ENCODE measurements at regions not wholly inside any gene's neighbourhood (a gene's known extent, or its start where the extent isn't known, plus 50 kb on each side); places are given as distances from the start of the nearest gene placed in this dataset.
"Not testable (repeated sequence)": the region's sequence is repeated elsewhere in the genome, so short reads cannot be mapped to it uniquely, and the experiment has no call there.

- ATAC-seq (no peak), DNase-seq (no peak)
- Histone ChIP-seq H3K36me3 (no peaks in the 10 kb centered on the region), H3K9me3 (no peaks in the 10 kb centered on the region), H3K4me1 (no peaks in the 10 kb centered on the region), H3K4me3 (no peak overlapping the region), H3K27me3 (no peaks in the 10 kb centered on the region), H3K27ac (no peak overlapping the region)
- in situ Hi-C loops (cut with MboI; ENCODE audit: low sequenced_read_pairs in 4 of 4) (no loop called here), intact Hi-C loops (cut with DNase I; ENCODE audit: low total_unique reads) (no loop called here)
- TF ChIP-seq POLR2A (IDR thresholded peaks at IDR 0.05) (no peak), CTCF (IDR thresholded peaks at IDR 0.05 in 4 of 5, conservative IDR thresholded peaks at IDR 0.05 in 1 of 5) (no peak)
These were observed 63.3 kb upstream of the VIPR2 start for GRCh38 chr7:159207951-159208350.

GRCh38 chr7:159207393-159207792 is 62.7 kb upstream of the VIPR2 start:
- H3K4me3 ChIP-seq = no peak overlapping the region
- intact Hi-C loops (cut with DNase I; ENCODE audit: low total_unique reads) = no loop called here
- TF ChIP-seq CTCF (IDR thresholded peaks at IDR 0.05 in 4 of 5, conservative IDR thresholded peaks at IDR 0.05 in 1 of 5) = no peak
- no peak for TF ChIP-seq POLR2A (IDR thresholded peaks at IDR 0.05)
- no peaks in the 10 kb centered on the region for H3K36me3 ChIP-seq
- no peaks in the 10 kb centered on the region for H3K27me3 ChIP-seq
- in situ Hi-C loops (cut with MboI; ENCODE audit: low sequenced_read_pairs in 4 of 4) = no loop called here
- H3K4me1 ChIP-seq = no peaks in the 10 kb centered on the region
- ATAC-seq = no peak
- no peak overlapping the region for H3K27ac ChIP-seq
- no peaks in the 10 kb centered on the region for H3K9me3 ChIP-seq
- DNase-seq = no peak

GRCh38 chr7:159205833-159206232 is 61.2 kb upstream of the VIPR2 start:
- TF ChIP-seq CTCF (IDR thresholded peaks at IDR 0.05 in 4 of 5, conservative IDR thresholded peaks at IDR 0.05 in 1 of 5) = no peak
- no peak for TF ChIP-seq POLR2A (IDR thresholded peaks at IDR 0.05)
- in situ Hi-C loops (cut with MboI; ENCODE audit: low sequenced_read_pairs in 4 of 4) = no loop called here
- no peaks in the 10 kb centered on the region for H3K4me1 ChIP-seq
- H3K36me3 ChIP-seq = no peaks in the 10 kb centered on the region
- no peaks in the 10 kb centered on the region for H3K27me3 ChIP-seq
- no peak overlapping the region for H3K27ac ChIP-seq
- intact Hi-C loops (cut with DNase I; ENCODE audit: low total_unique reads) = no loop called here
- DNase-seq (no peak), ATAC-seq (no peak)
- no peaks in the 10 kb centered on the region for H3K9me3 ChIP-seq
- no peak overlapping the region for H3K4me3 ChIP-seq

- no peaks in the 10 kb centered on the region for H3K9me3 ChIP-seq
- no peak overlapping the region for H3K4me3 ChIP-seq
- intact Hi-C loops (cut with DNase I; ENCODE audit: low total_unique reads) = no loop called here
- H3K27ac ChIP-seq = no peak overlapping the region
- H3K4me1 ChIP-seq = no peaks in the 10 kb centered on the region
- H3K27me3 ChIP-seq = no peaks in the 10 kb centered on the region
- in situ Hi-C loops (cut with MboI; ENCODE audit: low sequenced_read_pairs in 4 of 4) = no loop called here
- TF ChIP-seq POLR2A (IDR thresholded peaks at IDR 0.05) (no peak), CTCF (IDR thresholded peaks at IDR 0.05 in 4 of 5, conservative IDR thresholded peaks at IDR 0.05 in 1 of 5) (no peak)
- ATAC-seq (no peak), DNase-seq (no peak)
- no peaks in the 10 kb centered on the region for H3K36me3 ChIP-seq
These were observed 60.0 kb upstream of the VIPR2 start for GRCh38 chr7:159204664-159205063.

- H3K4me3 ChIP-seq; ATAC-seq; in situ Hi-C loops (cut with MboI; ENCODE audit: low sequenced_read_pairs in 4 of 4); DNase-seq; H3K4me1 ChIP-seq; H3K27ac ChIP-seq; H3K27me3 ChIP-seq; H3K36me3 ChIP-seq; intact Hi-C loops (cut with DNase I; ENCODE audit: low total_unique reads); H3K9me3 ChIP-seq: not testable (repeated sequence)
These were observed 58.6 kb upstream of the VIPR2 start for GRCh38 chr7:159203253-159203652.

Measured in gastrocnemius medialis (tissue), 4 donors.